ENCODE measurements at regions not wholly inside any gene's neighbourhood (a gene's known extent, or its start where the extent isn't known, plus 50 kb on each side); places are given as distances from the start of the nearest gene placed in this dataset.
A peak's percentile ranks its signal among the peaks of the same experiment; 100 is the strongest.
"Not testable (repeated sequence)": the region's sequence is repeated elsewhere in the genome, so short reads cannot be mapped to it uniquely, and the experiment has no call there.

DNA sequence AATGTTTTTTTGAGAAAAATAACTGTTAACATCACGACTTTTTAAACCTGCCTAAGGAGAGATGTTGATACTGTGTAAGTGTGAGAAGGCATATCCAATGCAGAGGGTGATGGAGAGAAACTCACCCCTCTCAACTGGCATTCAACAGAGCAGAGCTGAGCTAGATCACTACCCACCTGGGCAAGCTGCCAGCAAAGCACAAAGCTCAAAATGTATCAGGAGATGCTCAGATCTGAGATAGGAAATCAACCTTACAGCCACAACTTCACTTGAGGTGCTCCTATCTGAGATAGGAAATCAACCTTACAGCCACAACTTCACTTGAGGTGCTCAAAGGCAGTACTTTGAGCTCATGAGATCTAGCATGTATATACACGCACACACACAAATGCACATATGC, 151.5 kb upstream of the PDE1C start:
- no peak for DNase-seq

DNA sequence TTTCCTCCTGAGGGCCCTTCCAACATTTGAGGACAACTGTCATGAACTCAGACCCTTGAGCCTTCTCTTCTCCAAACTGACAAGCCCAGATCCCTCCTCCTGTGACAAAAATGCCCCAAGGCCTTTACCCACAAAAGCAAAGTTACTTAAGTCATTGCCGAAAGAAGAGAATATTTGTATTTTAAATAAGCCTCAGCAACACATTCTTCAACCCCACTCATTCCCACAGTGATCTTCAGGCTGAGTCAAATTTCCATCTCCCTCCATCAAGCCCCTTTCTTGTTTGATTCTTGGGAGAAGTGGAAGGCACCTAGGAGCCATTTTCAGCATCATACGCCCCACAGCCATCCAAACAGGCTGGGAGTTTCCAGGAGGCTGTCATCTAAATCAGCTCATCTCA, 150.8 kb upstream of the PDE1C start:
- no peak for DNase-seq

DNA sequence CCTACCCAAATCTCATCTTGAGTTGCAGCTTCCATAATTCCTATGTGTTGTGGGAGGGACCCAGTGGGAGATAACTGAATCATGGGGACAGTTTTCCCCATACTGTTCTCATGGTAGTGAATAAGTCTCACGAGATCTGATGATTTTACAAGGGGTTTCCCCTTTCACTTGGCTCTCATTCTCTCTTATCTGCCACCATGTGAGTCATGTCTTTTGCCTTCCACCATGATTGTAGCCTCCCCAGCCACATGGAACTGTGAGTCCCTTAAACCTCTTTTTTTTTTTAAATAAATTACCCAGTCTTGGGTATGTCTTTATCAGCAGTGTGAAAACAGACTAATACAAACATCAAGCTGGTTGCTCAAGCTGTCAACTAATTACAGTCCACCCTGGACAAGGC, 149.6 kb upstream of the PDE1C start:
- DNase-seq, result not testable (repeated sequence)

DNA sequence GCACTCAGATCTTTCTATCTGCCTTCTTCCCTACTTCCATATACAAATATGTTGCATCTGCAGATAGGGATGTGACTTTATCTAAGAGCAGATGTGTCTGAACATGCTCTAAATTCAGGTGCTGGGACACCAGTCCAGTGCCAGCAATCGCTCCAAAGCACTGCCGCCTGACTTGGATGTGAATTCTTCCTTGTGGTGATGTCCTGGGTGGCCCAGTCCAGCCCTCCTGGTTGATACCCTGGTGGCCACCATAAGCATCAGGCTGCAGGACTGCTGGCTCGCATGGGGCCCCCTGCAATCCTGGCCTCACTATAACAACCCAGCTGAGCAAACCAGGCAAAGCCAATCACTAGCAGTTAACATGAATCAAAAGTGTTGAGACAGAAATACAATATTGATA, 149.2 kb upstream of the PDE1C start:
- DNase-seq, result no peak

DNA sequence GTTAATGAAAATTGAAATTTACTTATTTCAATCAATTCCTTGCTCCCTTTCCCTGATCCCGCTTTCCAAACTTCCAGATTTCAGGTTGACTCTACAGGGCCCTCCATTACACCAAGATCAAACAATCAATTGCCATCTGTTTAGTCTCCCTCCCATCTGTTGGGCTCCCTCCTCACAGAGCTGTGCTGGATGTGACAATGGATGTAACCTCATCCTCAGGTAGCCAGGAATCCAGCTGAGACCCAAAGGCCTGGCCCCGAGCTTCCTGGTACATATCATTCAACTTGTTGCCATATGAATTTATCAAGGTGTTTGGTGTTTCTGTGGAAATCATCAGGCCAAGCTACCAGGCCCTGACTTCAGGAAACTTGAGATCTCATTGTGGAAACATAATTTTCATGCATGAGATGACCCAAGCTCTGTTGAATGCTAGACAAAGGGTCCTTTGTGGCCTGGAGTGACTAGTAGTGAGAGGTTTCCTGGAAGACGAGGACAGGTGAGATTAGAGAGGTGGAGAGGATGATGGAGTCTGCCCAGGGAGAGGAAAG, 148.6 kb upstream of the PDE1C start:
- no peak for DNase-seq

DNA sequence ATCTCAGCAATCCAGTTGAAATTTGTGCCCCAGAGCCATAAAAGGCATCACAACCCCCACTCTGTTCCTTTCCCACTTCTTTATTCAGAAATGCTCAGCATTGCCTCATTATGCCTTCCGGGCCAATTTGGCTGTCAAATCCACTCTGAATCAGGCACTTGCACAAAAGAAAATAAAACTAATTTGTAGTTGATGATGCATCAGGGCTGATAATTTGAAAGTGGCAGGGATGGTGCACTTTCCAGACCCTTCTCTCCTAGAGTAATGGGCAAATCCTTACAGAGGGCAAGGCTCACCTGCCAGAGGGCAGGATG, 147.9 kb upstream of the PDE1C start:
- no peak for DNase-seq

DNA sequence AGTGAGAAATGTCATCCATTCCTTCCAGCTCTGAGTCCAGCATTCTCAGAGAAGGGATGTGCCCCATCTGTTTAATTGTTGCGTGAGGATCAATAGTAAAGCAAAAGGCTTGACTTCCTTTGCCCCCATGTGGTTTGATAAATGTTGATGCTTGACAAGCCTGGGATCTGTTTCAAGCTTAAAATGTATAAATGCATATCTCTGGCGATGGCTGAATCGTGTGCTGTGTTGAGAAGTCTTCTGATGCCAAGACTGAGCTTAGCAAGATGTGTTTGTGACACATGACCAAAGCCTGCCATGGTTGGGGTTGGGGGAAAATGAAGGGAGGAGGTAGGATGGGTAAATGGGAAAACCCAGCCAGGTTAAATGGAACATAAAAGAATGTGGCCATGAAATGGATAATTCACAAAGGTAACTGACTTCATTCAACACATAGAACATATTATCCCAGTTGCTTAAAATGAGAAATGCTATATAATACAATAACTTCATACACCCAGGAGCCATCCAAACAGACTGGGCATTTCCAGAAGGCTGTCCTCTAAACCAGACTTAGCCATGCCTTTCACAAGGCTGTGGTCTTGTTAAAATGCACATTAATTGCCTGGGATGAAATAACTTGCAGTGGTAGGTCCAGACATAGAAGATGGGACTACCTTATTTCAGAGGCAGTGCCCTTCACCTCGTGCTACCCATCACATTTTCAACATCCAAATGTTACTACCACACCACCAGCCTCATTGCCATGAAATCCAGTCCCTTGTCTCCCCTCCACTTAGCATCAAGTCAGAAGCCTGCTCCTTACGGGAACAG, 147.3 kb upstream of the PDE1C start:
- DNase-seq, result no peak

DNA sequence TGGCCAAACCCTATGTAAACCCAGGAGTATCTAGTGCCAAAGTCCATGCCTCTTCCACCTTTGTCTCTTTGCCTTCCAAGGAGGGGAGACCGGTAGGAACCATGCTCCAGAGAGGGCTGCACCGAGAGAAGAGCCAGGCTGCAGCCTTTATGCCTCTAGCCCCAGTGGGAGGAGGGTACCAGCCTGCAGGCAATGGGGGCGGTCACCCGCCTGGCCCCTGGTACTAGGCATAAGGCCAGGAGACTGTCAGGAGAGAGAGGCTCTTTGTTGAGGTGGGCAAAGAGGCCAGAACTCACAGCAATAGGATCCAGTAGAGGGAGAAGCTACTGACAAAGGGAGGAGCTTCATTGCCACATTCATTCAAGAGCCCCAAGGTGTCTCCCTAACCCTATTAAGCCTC, 146.6 kb upstream of the PDE1C start:
- no peak for DNase-seq

DNA sequence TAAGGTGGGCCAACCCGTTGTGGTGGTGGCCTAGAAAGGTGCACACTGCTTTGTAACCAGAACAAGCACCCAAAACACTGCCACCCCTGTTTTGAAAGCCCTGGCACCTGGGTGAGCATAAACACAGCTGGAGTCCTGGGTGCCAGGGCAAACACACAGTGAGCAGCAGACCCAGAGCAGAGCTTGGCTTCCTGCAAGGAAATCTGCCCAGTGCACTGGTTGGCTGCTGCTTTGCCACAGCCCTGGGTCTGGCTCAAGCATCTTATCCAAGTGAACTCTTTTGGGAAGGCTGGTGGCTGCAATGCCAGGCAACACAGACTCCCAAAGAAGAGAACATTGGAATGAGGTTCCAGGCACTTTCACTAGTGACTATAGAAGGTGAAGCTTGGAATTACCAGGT, 145.5 kb upstream of the PDE1C start:
- DNase-seq, result no peak

DNA sequence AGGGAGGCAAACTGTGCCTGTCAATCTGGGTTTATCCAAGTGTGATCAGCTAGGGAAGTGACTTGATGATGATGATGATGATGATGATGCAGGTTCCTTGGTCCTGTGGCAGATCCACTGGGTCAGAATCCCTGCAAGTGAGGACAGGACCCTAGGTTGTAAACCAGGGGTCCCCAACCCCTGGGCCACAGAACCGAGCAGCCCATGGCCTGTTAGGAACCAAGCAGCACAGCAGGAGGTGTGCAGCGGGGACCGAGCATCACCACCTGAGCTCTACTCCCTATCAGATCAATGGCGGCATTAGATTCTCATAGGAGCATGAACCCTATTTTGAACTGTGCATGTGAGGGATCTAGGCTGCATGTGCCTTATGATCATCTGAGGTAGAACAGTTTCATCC, 144.7 kb upstream of the PDE1C start:
- DNase-seq, result no peak

DNA sequence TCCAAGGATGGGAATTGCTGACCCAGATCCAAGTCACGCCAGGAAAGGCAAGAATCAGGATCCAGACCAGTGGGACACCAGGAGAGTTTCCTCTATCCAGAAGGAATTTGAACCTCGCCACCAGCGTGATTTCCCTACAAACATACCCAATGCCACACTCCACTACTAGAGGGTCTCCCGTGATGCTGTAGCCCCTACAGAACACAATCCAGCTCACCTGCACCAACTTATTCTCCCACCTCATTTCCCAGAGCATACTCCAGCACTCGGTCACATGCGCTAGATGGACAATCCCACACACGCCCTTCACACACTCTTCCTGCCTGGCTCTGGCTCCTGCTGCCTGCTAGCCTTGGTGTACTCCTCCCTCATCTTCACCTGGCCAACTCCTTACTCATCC, 142.1 kb upstream of the PDE1C start:
- DNase-seq, result no peak

DNA sequence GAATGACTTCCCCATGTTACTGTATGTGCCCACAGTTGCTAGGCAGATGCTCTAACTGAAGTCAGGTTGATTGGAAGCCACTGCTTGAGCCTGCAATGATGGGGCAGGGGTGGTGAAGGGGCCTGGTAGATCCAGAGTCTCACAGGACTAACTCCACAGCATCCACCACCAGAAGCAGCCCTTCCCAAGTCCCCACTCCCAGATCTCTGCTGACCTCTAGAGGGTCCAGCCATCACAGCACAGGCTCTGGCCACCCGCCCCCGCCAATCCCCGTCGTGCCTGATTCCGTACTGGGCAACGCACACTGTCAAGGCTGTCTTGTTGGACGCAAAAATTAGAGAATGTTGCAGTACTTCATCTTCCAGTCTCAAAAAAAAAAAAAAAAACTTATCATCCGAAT, 136.8 kb upstream of the PDE1C start:
- no peak for DNase-seq

DNA sequence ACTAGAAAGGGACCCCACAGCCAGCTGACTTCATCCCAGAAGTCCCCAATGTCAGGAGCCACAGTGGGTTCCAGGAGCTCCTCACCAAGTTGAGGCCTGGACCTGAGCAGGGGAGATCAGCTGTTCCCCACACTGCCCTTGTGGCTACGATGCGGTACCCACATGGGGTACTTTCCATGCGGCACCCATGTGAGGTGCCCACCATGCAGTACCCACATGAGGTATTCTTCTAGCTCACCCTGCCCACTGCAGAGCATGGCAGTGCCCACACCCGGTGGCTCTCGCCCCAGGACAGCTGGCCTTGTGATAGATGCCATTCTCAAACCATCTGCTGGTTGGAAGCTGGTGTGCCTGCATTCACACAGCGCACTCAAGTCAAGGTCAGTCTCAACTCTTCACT, 136.3 kb upstream of the PDE1C start:
- no peak for DNase-seq

DNA sequence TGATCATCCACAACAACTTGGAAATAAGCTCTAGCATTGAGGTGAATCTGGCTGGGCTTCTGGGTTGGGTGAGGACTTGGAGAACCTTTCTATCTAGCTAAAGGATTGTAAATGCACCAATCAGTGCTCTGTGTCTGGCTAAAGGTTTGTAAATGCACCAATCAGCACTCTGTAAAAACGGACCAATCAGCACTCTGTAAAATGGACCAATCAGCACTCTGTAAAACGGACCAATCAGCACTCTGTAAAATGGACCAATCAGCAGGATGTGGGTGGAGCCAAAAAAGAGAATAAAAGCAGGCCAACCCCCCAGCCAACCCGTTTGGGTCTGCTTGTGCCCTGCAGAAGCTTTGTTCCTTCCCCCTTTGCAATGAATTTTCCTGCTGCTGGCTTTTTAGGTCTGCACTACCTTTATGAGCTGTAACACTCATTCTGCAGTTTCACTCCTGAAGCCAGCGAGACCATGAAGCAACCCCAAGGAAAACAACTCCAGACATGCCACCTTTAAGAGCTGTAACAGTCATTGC, 135.2 kb upstream of the PDE1C start:
- not testable (repeated sequence) for DNase-seq

DNA sequence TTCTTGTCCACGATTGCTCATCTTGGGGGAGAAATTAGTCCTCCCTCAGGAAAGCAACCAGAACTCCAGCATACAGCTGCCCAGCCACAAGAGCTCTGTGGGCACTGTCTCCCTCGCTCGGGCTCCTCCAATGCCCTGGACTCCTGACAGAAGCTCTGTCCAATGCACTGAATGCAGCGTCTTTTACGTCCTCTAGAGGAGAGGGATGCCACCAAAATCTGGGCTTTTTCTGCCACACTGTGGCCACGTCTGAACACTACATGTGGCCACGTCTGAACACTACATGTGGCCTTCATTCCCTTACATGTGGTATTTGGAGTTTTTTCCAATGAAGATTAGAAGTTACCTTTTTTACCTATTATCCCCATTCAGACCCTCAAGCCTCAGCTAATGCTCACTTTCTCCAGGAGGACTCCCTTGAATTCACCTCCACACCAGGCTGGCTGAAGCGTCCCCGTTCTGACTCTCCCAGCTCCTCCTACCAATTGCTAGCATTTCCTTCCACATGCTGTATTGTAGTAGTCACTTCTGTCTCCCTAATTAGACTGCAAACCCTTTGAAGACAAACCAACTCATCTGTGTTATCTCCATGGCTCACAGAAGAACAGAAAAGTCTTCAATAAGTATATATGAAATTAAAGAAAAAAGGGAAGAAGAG, 134.3 kb upstream of the PDE1C start:
- peak in 1 of 2 experiments; percentile 1 for DNase-seq

DNA sequence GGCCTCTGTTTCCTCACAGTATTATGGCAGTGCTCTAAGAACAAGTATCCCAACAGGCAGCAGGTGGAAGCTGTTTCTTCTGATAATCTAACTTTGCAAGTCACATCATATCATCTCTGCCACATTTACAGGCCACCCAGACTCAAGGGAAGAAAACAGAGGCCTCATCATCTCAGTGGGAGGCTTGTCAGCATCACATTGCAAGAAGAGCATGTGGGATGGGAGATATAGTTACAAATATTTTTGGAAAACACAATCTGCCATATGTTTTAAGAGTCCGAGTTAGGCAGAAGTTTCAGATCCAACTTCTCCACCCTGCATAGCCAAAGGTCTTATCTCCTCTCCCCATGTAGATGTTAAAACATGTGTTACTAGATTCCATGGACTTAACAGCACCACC, 130.4 kb upstream of the PDE1C start:
- no peak for DNase-seq

DNA sequence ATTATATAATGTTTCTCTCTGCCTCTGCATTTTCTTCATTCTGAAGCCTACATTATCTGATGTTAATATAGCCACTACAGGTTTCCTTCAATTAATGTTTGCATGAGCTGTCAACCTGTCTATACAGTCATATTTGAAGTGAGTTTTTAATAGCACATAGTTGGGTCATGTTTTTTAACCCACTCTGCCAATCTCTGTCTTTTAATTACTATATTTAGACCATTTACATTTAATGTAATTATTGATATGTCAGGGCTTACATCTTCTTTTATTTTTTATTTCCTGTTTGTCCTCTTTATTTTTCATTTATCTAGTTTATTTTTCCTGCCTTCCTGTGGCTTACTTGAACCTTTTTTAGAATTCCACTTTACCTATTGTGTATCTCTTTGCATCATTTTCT, 124.3 kb upstream of the PDE1C start:
- no peak for DNase-seq

DNA sequence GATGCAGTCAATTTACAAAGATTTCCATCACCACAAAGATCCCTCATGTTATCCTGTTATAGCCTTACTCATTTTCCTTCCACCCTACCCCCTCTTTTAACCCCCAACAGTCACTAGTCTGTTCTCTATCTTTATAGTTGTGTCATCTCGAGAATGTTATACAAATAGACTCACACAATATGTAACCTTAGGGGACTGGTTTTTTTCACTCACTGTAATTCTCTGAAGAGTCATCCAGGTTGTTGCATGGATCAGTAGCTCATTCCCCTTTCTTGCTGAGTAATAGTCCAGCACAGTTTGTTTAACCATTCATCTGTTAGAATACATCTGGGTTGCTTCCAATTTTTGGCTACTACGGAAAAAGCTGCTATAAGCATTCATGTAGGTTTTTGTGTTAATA, 121.1 kb upstream of the PDE1C start:
- DNase-seq, result no peak

DNA sequence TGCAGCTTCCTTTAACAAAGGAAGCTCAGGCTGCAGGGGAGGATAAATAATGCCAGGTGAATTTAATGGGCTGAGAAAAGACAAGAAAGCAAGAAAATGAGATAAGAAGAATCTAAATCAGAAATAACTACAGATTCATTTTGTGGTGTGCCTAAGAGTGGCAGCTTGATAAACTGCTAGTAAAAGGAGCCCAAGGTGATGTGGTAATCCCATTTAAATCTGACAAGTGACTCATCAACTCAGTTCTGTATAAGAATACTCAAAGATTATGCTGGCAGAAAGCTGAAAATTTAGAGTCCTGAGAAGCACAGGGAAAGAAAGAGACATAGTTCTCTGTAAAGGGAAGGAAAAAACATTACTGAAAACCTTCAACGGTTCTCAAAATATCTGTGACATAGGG, 109.4 kb upstream of the PDE1C start:
- DNase-seq, result no peak

DNA sequence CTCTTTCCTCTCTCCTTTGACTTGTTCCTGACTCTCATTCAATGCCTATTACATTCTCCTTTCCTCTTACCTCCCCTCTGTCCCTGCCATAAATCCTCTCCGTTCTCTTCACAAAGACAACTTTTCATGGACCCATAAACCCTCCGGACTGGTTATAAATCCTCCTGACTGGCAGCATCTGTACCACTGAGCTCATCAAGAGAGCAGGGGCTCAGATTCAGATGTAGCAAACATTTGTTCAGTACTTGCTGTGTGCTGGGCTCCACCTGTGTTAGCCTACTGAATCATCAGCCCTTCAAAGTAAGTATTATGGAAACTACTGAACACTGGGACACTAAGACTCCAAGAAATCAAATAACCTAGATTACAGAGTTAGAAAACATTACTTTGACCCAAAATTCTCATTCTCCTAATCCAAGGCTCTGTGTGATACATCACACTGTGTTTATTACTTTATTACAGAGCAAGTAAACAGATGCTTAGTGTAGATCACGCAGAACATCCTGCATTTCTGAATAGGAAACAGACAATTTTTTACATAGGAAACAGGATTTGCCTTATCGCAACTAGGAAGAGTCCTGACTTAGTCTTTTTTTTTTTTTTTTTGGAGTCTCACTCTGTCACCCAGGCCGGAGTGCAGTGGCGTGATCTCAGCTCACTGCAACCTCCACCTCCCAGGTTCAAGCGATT, 108.6 kb upstream of the PDE1C start:
- no peak for DNase-seq

DNA sequence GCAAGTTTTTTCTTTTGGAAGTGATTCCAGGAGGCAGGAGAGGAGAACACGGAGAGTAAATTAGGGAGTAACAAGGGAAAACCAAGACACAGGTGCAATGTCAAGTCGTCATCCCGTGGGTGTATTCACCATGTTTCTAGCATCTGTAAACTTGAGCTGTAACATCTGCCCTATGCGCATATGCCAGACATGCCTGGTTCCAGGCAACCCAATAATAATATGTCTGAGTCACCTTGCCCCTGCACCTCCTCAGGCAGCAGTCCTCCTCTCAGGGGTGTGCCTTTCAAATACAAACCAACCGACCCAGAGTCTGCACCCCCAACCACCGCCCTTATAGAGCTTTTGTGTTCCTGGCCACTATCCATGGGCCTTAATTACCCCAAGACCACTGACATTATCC, 107.0 kb upstream of the PDE1C start:
- no peak for DNase-seq

DNA sequence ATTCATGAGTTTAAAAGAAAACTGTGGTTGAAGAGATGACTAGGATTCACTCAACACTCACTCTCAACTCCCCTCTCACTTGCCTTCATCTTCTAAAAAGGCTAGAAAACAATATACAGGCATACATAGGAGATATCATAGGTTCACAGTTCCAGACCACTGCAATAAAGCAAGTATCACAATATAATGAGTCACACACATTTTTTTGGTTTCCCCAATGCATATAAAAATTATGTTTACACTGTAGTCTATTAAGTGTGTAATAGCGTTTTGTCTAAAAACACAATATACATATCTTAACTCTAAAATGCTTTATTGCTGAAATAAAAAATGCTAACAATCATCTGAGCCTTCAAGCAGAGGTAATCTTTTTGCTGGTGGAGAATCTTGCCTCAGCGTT, 104.9 kb upstream of the PDE1C start:
- DNase-seq, result no peak

DNA sequence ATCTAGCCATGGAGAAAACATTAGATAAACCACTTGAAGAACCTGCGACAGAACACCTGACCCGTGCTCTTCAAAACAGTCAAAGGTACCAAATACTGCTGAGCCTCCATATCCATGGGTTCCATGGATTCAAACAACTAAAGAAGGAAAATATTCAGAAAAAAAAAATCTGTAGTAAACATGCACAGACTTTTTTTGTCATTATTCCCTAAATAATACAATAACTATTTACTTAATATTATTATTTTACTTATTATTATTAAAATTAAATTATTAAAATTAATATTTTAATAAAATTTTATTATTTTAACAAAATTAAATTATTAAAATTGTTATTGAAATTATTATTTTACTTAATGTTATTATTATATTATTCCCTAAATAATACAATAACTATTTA, 101.0 kb upstream of the PDE1C start:
- no peak for DNase-seq

DNA sequence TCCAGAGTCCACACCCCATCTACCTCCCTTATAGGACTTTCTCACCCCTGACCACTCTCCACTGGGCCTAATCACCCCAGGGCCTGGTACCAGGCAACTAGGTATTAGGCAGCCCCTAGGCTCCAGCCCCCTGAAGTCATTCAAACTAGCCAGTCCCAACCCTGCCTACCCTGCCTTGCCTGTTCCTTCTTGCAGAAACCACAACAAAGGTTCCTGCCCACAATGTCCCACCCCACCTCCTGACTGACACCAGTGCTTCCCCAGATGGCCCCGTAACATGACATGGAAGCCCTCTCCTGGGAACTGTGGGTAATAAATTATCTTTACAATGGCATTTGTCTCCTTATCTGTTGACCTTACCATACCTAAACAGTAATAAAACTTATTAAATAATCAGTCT, 100.6 kb upstream of the PDE1C start:
- DNase-seq, result no peak
